Astrocyte (in vitro differentiated cells and primary cell): ENCODE measurements at regions not wholly inside any gene's neighbourhood (a gene's known extent, or its start where the extent isn't known, plus 50 kb on each side); places are given as distances from the start of the nearest gene placed in this dataset.

Experiments used
- EZH2 ChIP-seq: IDR thresholded peaks from 2 replicates; pipeline ENCODE4 v1.6.1; 2012; ENCODE audit warnings: mild to moderate bottlenecking, low read length, inconsistent platforms; ENCODE audit not compliant: insufficient read depth
- TF ChIP-seq, protein P1 (sequence below): IDR thresholded peaks from 2 replicates; pipeline ENCODE4 v1.5.1; 2011; ENCODE audit warnings: low read depth, mild to moderate bottlenecking, inconsistent platforms, low read length, moderate library complexity; ENCODE audit not compliant: insufficient read depth

DNA sequence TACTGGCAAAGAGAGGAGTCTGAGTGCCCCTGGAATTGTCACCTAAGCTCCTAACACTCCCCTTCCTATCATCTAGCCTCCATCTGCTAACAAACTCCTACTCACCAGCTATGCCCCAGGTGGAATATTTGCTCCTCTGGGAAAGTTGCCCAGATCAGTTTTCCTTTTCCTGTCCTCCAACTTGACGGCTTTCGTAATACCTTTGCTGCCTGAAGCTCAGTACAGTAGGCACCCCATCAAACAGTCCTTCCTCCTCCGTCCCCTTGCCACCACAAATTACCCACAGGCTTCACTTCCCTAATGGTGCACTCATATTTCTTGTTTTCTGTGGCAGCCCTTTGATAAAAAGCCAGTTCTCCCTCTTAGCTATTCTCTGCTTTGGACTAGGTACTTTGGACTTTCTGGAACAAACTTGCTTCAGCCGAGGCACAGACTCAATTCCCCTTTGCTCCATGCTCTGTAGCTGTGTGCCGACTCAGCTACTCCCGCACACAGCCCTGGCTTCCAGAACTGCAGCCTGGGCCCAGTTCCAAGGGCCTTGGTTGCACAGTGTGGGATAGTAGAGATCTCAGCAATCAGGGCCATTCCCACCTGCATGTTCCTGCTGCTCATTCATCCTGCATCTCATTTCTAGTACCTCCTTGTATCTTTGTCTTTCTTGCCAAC is 605.1 kb downstream of the BCOR start:
- TF ChIP-seq, protein P1, sequence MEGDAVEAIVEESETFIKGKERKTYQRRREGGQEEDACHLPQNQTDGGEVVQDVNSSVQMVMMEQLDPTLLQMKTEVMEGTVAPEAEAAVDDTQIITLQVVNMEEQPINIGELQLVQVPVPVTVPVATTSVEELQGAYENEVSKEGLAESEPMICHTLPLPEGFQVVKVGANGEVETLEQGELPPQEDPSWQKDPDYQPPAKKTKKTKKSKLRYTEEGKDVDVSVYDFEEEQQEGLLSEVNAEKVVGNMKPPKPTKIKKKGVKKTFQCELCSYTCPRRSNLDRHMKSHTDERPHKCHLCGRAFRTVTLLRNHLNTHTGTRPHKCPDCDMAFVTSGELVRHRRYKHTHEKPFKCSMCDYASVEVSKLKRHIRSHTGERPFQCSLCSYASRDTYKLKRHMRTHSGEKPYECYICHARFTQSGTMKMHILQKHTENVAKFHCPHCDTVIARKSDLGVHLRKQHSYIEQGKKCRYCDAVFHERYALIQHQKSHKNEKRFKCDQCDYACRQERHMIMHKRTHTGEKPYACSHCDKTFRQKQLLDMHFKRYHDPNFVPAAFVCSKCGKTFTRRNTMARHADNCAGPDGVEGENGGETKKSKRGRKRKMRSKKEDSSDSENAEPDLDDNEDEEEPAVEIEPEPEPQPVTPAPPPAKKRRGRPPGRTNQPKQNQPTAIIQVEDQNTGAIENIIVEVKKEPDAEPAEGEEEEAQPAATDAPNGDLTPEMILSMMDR: no peak
- TF ChIP-seq EZH2: no peak
